ENCODE measurements at regions not wholly inside any gene's neighbourhood (a gene's known extent, or its start where the extent isn't known, plus 50 kb on each side); places are given as distances from the start of the nearest gene placed in this dataset.

GRCh38 chr1:198876371-198876871 lies 237.6 kb downstream of the PTPRC start:
- DNase-seq (ENCODE audit: low read depth, low spot score), result peak; percentile 26

GRCh38 chr1:198878566-198878965 lies 239.7 kb downstream of the PTPRC start:
- H3K4me3 Mint-ChIP-seq, result no peak overlapping the region
- TF ChIP-seq CTCF (conservative IDR thresholded peaks at IDR 0.05), result no peak

More at GRCh38 chr1:198876371-198876871, 237.6 kb downstream of the PTPRC start:
- peak overlapping the region; percentile 64 for H3K4me3 Mint-ChIP-seq
- TF ChIP-seq CTCF (conservative IDR thresholded peaks at IDR 0.05), result no peak
- peak overlapping the region; percentile 96 for H3K27ac Mint-ChIP-seq (ENCODE audit: unreplicated experiment)
- H3K9me3 Mint-ChIP-seq, result no peaks in the 10 kb centered on the region
- H3K36me3 Mint-ChIP-seq (ENCODE audit: low read depth), result peaks cover 26% of the 10 kb centered on the region
- peaks cover 22% of the 10 kb centered on the region for H3K4me1 Mint-ChIP-seq
- no peaks in the 10 kb centered on the region for H3K27me3 Mint-ChIP-seq (ENCODE audit: low read depth)

GRCh38 chr1:198879711-198880306 lies 241.0 kb downstream of the PTPRC start:
- Mint-ChIP-seq H3K27me3 (ENCODE audit: low read depth) (no peaks in the 10 kb centered on the region), H3K9me3 (no peaks in the 10 kb centered on the region), H3K4me1 (peaks cover 20% of the 10 kb centered on the region), H3K4me3 (no peak overlapping the region), H3K36me3 (ENCODE audit: low read depth) (peaks cover 19% of the 10 kb centered on the region), H3K27ac (ENCODE audit: unreplicated experiment) (no peak overlapping the region)
- no peak for TF ChIP-seq CTCF (conservative IDR thresholded peaks at IDR 0.05)
- no peak for DNase-seq (ENCODE audit: low read depth, low spot score)

More at GRCh38 chr1:198878566-198878965, 239.7 kb downstream of the PTPRC start:
- Mint-ChIP-seq H3K27ac (ENCODE audit: unreplicated experiment) (no peak overlapping the region), H3K9me3 (no peaks in the 10 kb centered on the region), H3K36me3 (ENCODE audit: low read depth) (peaks cover 19% of the 10 kb centered on the region), H3K27me3 (ENCODE audit: low read depth) (no peaks in the 10 kb centered on the region), H3K4me1 (peaks cover 22% of the 10 kb centered on the region)
- DNase-seq (ENCODE audit: low read depth, low spot score), result no peak

- H3K36me3 Mint-ChIP-seq (ENCODE audit: low read depth), result peaks cover 17% of the 10 kb centered on the region
- DNase-seq (ENCODE audit: low read depth, low spot score), result no peak
- H3K27ac Mint-ChIP-seq (ENCODE audit: unreplicated experiment), result no peak overlapping the region
- H3K4me3 Mint-ChIP-seq, result no peak overlapping the region
- no peak for TF ChIP-seq CTCF (conservative IDR thresholded peaks at IDR 0.05)
- no peaks in the 10 kb centered on the region for H3K27me3 Mint-ChIP-seq (ENCODE audit: low read depth)
- H3K4me1 Mint-ChIP-seq, result peaks cover 17% of the 10 kb centered on the region
- H3K9me3 Mint-ChIP-seq, result no peaks in the 10 kb centered on the region
Measured at GRCh38 chr1:198880397-198880796, 241.6 kb downstream of the PTPRC start.

GRCh38 chr1:198880818-198881597 lies 242.2 kb downstream of the PTPRC start:
- no peak for TF ChIP-seq CTCF (conservative IDR thresholded peaks at IDR 0.05)
- no peak for DNase-seq (ENCODE audit: low read depth, low spot score)
- Mint-ChIP-seq H3K27me3 (ENCODE audit: low read depth) (no peaks in the 10 kb centered on the region), H3K36me3 (ENCODE audit: low read depth) (peaks cover 17% of the 10 kb centered on the region), H3K9me3 (no peaks in the 10 kb centered on the region), H3K27ac (ENCODE audit: unreplicated experiment) (peak overlapping the region; percentile 64), H3K4me3 (no peak overlapping the region), H3K4me1 (peaks cover 17% of the 10 kb centered on the region)

All from neural crest cell (in vitro differentiated cells).